ENCODE measurements at regions not wholly inside any gene's neighbourhood (a gene's known extent, or its start where the extent isn't known, plus 50 kb on each side); places are given as distances from the start of the nearest gene placed in this dataset.

DNA sequence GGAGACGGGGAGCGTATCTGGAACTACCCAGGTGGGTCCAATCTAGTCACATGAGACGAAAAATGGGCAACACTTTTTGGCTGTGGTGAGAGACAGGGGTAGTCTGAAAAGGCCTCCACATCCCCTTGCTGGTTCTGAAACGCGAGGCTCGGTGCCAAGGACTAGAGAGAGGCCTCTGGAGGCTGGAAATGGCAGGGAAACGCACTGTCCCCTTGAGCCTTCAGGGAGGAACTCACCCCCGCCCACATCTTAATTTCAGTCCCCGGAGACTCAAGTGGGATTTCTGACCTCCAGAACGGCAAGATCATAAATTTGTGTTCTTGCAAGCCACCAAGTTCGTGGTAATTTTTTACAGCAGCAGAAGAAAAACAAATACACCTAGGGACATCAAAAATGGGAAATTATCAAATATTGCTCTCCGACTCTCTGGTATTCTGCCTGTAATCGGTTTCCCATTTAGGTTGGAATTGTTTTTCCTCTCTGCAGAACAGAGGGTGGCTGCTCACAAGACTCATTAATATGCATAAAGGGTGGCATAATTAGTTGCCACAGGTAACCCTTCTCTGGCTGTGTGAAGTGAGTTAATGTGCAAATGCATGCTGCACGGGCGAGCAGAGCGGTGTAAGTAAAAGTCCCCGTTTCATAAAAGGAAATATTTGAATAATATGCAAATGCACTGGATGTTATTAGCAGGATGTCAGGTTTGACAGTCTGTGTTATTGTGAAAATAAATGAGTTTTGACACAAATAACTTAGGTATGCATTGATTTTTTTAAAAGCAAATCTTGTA is 185.7 kb downstream of the ARRDC4 start:
- DNase-seq, result no peak

DNA sequence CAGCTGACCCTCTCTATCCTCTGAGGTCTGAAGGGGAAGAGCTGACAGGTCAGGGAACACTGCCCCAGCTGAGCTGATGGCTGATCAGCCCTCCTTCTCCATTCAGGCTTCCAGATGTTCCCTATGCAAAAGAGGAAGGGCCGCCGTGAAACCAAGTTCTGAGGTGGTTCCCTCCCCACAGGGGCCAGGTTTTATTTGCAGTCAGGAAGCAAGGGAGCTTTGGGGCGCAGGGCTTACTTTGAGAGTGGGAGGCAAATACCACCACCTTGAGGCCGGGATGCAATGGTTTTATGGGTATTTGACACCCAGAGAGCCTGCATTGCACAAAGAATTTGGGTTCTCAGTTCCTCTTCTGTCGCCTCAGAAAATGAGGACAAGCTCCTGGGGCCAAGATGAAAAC is 186.9 kb downstream of the ARRDC4 start:
- no peak for DNase-seq

DNA sequence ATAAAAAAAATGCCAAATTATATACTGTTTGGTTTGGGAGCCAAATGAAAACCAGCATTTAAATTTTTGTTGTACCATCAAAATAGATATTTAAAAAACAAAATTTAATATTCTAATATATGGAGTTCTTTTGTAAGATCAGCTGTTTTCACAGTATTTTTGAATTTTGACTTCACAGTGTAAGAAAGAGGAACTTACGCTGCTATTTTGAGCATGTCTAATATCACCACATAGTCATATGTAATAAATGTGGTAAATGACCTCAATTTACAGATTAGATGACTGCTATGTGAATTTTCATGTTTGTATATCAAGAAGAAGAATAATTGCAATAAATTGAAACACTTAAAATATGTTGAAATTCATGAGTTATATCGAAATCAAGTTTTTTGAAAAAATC is 189.6 kb downstream of the ARRDC4 start:
- no peak for DNase-seq

DNA sequence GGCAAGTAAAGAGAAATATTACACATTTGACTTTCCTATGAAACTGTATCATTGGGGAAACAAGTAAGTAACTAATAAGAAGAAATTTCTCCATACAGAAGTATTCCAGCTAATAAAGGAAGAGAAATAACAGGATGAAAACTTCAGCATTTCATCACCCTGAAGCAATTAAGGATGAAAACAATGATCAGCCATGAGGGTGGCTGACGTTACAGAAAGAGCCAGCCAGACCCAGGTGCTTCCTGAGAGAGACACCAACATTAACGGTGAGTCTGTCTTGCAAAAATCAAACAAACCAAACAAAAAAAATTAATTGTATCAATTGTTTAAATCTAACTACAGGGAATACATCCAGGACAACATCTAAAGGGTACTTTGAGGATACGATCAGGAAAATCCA is 190.0 kb downstream of the ARRDC4 start:
- DNase-seq, result no peak

DNA sequence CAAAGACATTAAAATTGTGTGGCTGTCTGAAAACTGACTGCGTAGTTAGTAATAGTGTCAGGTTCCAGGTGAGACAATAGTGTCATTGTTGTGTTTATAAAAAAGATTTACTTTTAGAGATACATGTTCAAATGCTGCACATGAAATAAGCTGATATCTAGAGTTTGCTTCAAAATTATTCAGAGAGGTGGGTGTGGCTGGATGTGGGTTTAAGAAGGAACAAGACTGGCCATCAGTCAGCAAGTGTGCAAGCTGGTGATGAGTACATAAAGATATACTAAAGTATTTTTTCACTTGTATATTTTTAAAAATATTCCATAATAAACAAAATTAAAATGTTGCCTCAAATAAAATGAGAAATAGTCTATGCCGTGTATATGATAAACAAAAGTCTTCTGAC is 190.6 kb downstream of the ARRDC4 start:
- DNase-seq, result no peak

DNA sequence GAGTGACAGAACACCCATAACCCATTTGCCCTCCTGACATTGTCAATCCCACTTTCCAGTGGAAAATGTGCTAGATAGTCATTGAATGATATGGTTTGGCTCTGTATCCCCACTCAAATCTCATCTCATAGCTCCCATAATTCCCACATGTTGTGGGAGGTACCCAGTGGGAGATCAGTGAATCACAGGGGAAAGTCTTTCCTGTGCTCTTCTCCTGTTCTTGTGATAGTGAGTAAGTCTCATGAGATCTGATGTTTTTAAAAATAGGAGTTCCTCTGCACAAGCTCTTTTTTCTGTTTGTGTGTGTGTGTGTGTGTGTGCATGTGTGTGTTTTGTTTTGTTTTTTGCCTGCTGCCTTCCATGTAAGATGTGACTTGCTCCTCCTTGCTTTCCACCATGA is 191.7 kb downstream of the ARRDC4 start:
- DNase-seq, result no peak

DNA sequence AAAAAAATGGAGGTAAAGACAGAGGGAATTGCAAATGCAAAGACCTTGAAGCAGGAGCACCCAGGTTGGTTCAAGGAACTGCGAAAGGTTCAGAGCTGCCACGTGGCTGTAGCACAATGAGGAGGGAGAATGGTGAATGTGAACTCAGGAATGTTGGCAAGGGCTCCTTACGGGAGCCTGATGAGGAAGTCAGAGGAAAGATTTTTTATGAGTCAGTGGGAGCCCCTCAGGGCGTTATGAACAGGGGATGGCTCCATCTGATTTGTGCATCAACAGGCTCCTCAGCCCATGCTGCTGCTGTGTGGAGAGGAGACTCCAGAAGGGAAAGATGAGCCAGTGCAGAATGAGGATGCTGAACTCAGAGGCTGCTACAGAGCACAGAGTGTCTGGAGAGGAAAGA is 194.4 kb downstream of the ARRDC4 start:
- no peak for DNase-seq

DNA sequence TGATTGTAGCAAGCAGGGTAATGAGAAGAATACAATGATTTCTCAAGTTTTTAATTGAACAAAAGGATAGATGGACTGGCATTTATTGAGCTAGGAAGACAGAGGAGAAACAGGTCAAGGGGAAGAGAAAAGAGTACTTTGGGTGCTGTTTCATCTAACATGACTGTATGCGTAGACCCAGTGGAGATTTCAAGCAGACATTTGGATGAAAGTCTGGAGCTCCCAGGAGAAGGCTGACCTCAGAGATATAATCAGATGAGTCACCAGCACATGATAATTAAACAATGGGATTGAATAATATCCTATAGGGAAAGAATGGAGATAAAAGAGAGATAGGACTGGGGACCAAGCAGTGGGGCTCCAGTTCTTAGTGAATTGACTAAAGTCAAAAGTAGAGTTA is 194.9 kb downstream of the ARRDC4 start:
- no peak for DNase-seq

DNA sequence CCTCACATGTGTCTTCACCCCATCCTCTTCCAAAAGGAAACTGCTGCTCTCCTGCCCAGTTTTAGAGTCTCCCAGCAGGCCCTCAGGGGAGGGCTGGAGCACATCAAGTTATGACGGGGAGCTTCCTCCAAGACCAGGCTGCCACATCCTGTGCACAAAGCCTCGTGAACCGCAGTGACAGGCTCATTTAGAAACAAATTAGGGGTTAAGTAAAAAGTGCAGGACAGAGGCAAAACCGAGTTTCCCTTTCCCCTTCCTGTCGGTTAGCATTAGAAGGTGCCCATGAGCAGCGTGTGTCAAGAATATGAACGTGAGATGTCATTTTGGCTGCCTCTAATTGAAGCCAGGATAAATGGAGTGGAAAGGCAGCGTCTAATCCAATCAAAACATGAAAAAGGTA is 199.7 kb downstream of the ARRDC4 start:
- no peak for DNase-seq

DNA sequence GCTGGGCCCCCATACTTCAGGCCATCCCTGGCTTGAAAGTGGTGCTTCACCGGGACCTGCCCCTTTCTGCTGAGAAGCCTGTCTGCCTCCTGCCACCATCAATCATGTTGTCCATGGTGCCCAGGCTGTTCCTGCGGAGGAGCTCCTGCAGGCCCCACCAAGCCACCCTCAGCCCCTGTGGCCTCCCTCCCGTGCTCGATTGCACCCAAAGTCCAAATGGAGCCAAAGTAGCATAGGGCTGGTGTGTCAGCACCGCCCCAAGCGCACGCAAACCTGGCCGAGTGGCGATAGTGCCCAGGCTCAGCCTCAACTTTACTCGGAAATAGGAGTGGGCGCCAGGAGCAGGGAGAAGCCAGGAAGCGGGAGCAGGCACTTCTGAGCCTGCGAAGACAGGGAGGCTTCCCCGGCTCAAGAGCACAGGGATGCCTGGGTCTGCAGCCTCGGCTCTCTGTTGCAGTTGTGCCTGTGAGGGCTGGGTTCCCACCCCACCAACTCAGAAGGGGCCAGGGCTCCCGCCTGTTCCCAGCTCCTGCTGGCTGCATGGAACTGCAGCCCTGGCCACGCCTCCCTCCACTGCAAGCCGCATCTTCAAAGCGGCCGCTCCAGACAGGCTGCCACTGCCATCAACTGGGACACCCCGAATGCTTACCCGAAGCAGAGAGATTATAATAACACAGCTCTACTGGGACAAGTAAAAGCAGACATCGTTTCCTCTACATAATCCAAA is 203.0 kb downstream of the ARRDC4 start:
- no peak for DNase-seq

DNA sequence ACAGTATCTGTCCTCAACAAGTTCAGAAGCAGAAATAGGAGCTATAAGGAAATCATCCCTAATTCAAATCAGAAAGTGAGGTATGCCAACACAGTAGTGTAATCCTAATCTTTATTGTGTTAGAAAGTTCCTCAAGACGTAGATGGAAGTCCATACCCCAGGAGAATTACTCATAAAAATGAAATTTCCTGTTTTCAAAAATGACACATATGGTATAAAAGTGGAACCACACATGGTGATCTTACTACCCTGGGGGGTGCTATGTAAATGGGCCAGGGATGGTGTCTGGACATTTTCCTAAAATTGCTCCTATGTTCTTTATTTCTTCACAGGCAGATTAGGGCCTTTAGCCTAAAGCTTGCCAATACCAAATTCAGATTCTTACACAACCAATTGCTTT is 204.1 kb downstream of the ARRDC4 start:
- no peak for DNase-seq

DNA sequence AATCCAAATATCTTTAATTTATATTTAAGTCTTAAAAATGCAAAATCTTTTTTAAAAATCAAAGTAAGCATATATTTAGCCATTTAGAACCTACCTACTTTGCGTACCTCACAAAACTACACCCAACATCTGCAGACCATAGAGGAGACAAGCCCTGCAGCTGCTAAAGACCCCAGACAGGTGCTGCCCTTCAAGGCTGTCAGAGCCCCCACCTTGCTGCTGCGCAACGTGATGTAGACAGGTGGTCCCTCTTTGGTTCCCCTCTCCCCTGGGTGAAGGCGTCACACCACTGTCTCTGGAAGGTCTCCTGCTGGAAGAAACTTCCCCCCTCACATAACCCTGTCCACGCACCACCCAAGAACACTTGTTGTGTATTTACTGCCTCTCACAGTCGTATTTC is 204.5 kb downstream of the ARRDC4 start:
- DNase-seq, result no peak

DNA sequence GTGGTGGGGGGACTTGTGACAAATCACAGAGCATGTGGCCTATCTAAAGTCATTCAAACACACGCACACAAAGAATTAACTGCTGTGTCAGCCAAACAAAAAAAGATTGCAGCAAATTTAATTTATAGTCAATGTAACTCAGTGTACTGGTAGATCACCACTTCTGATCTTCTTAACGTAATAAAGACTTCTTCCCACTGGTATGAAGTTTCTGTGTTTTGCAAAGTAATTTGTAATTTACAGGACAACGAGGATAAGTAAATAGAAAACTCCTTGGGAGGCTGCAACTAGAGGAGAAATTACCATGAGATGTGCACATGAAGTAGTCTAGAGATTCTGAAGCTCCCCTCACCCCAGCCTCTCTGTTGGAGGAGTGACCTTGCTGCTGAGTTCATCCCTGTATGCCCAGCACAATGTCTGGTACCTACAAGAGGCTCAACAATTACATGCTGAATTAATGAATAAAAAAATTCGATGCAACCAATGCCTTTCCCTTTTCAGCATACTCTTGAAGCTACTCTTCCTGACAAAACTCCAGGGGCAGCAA is 207.3 kb downstream of the ARRDC4 start:
- DNase-seq, result no peak

DNA sequence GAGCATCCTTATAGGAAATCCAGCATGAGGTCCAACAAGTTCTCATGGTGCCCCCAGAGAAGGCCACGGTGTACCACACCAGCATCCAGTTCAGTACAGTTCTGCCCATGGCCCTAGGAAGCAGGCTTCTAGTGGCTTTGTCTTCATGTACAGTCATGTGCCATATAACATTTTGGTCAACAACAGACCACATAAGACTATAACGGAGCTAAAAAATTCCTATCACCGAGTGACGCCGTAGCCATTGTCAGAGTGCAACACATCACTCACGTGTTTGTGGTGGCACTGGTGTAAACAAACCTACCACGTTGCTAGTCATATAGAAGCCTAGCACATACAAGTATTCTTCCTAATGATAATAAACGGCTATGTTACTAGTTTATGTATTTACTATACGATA is 209.0 kb downstream of the ARRDC4 start:
- no peak for DNase-seq

DNA sequence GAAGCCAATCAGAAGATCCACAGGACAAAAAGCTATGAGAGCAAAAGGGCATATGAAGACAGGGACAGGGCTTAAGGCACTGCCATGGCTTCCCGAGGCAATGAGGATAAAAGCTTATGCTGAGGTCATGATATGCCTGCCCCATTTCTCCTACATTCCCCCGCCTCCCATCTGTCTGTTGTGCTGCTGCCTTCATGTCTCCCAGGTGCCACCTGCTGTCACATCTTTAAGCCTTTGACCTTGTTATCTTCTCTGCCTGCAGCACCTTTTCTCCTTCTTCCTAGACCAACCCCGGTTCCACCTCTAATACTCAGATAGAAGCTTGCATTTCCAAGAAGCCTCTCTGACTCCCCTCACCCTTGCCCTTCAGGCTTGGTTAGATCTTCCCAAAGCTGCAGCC is 213.8 kb downstream of the ARRDC4 start:
- no peak for DNase-seq

DNA sequence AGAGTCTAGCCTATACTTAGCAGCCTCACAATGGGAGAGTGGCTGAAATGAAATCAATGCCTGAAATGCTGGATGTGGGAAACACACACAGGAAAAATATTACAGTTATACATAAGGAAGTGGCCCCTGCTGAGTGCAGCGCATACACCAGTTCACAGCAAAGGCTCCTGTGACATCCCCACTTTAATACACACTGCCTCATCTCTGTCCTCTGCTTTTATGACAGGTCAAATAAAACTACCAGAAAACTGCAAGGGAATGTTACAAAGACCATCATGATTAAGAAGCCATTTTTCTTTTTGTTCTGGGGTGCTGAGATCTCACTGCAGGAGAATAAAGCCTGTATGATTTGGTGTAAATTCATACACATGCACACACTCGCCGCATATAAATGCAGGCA is 214.3 kb downstream of the ARRDC4 start:
- DNase-seq, result no peak

DNA sequence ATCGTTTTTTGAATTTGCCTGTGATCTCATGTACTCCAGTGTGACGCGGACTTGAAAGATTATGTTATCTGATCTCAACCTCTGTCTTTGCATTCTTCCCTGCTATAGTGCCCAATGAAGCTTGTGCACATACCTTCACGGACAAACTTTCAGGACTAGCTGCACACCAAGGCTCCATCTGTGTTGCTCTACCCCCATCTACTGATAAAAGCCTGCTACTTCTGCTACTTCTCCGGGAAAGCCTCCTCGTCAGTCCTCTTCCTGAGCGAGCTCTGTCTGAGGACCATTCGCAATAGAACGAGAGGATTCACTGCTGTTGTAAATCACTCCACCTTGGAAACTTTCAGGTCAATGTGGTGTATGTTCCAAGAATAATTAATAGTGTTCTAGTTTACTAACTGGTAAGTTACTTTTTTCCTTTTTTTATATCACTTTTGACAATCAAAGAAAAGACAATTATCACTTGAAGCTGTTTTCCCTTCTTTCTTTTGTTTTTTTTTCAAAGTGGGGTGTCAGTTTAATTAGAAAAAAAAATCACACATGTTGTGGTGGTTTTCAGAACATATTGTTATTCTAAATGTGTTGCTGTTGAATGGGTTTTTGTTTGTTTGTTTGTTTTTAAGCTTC is 217.6 kb downstream of the ARRDC4 start:
- DNase-seq, result no peak

DNA sequence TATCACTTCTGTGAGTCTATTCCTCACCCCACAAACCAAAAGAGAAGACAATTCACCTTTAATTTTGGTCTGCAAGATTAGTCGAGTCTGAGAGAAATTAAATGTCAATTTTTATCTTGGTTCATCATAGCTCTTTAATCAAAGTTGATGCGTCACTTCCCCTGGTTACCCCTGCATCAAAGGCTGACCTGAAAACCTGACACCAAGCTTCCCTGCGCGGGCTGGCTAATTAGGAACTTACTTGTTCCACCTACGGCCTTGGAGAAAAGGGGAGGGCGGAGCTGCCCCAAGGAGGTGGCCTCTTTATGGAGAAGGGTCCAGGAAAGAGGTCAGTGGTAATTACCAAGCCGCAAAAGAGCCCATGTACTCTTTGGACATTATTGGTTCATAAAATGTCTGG is 218.4 kb downstream of the ARRDC4 start:
- no peak for DNase-seq

DNA sequence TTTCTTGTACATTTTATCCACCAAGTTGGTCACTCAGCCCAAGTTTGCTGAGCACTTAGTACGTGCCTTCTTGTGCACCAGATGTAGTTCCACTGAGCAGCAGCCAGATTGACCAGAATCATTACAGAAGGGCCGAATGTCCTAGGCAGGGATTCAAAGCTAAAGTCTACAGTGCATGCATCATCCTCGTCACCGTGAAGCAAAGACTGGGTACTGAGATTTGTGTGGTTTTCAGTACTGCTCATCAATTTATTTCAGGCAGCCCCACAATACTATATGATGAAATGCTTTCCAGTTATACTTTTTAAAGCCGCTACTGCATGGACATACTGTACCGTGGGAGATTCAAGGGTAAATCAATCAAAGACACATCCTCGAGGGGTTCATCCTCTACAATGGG is 227.0 kb downstream of the ARRDC4 start:
- DNase-seq, result no peak

DNA sequence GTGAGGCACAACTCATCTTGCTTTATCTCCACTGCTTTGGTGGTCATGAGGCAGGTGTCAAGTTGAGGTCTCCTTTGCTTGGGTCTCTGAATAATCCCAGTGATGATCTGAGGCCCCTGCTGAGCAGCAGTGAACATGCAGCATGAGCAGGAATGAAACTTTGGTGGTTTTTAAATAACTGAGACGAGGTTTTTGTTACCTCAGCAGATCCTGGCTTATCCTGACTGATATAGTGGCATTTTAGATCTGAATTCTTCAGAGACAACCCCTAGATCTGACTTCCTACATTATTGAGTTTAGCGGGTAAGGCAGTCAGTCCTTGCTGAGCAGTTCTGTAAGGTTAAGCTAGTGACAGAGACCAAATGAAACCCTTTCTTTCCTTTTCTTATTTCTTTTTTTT is 230.4 kb downstream of the ARRDC4 start:
- no peak for DNase-seq

DNA sequence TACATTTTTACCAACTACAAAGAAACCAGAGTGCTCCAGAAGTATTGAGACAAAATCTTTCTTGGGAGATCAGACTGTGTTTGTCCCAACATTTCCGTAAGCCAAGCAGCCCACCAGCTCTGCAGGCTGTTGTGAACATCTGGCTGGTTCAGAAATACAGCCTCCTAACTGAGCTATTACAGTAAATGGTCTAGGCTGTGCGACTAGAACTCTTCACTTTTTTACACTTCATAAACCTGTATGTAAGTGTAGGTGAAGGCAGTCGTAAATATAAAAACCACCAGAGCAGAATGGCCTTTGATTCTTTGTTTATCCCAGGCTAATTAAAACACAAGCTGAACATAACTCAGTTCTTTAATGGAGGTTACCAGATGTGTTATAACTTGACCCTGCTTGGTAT is 235.3 kb downstream of the ARRDC4 start:
- no peak for DNase-seq

DNA sequence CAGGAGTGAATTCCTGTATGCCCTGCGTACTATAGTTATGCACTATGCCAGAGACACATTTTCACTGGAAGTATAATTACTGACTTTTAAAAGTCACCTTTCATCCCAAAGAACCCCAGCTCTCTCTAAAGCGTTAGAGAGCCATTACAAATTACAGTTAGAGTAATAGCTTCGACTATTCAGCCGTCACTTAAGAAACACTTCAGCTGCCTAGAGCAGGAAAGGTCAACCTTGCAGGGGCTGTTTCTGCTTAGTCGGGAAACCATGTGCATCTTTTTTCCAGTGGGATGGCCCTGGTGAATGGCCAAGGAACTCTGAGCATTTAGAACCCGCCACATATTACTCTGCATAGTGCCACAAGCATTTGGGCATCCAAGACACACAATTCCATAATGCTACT is 235.9 kb downstream of the ARRDC4 start:
- DNase-seq, result no peak

DNA sequence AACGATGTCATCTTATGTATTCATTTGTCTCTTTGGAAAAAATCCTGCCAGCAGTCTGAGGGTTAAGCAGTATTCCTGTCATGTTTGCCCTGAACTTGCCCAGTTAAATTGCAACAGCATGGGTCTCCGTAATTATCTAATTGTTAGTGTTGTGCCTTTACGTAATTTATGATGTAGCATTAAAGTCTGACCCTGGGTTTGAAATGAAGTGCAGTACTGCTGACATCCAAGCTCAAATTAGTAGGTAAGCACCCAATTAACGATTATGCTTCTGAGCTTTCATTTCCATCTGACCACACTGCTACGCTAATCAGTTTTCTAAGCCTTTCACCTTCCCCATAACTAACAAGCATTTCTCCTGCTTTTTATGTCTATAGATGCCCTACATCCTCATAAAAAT is 241.8 kb downstream of the ARRDC4 start:
- no peak for DNase-seq

All from DMS79 (cell line).